ENCODE measurements at regions not wholly inside any gene's neighbourhood (a gene's known extent, or its start where the extent isn't known, plus 50 kb on each side); places are given as distances from the start of the nearest gene placed in this dataset.

GRCh38 chr3:83971666-83972065 is 987.1 kb upstream of the CADM2 start:
- H3K9me3 ChIP-seq (ENCODE audit: control insufficient read depth, insufficient read depth, low read depth, low read length) = no peaks in the 10 kb centered on the region
- no peak overlapping the region for H3K9ac ChIP-seq (ENCODE audit: insufficient read depth, low read length)
- H3K4me2 ChIP-seq (ENCODE audit: extremely low read depth, insufficient read depth, low read length) = no peak overlapping the region
- DNase-seq (ENCODE audit: low read depth in 2 of 2) = no peak
- no peaks in the 10 kb centered on the region for H3K4me1 ChIP-seq (ENCODE audit: control insufficient read depth, extremely low read depth, insufficient read depth, low read length)
- H3K27ac ChIP-seq (ENCODE audit: insufficient read depth, low read length) = no peak overlapping the region
- no peak overlapping the region for H2AFZ ChIP-seq (ENCODE audit: low read length)
- no peaks in the 10 kb centered on the region for H3K27me3 ChIP-seq (ENCODE audit: control insufficient read depth, insufficient read depth, low read length)
- no peaks in the 10 kb centered on the region for H3K36me3 ChIP-seq (ENCODE audit: control insufficient read depth, insufficient read depth, low read length)
- TF ChIP-seq EZH2 (IDR thresholded peaks at IDR 0.05; ENCODE audit: low read length, missing control alignments) = no peak
- TF ChIP-seq CTCF (conservative IDR thresholded peaks at IDR 0.05 in 1 of 2, IDR thresholded peaks at IDR 0.05 in 1 of 2; ENCODE audit: low read depth in 1 of 2, low read length in 2 of 2) = no peak
- H3K4me3 ChIP-seq (replicated peaks in 1 of 4; ENCODE audit: control extremely low read depth in 1 of 4, insufficient read depth in 1 of 4, low read depth in 3 of 4, low read length in 4 of 4) = no peak overlapping the region
- H3K79me2 ChIP-seq (ENCODE audit: control insufficient read depth, insufficient read depth, low read length) = no peaks in the 10 kb centered on the region
- H4K20me1 ChIP-seq (ENCODE audit: control insufficient read depth, extremely low read depth, insufficient read depth, low read length) = no peaks in the 10 kb centered on the region

GRCh38 chr3:84008623-84009022 is 950.2 kb upstream of the CADM2 start:
- Histone ChIP-seq H4K20me1 (ENCODE audit: control insufficient read depth, extremely low read depth, insufficient read depth, low read length) (no peaks in the 10 kb centered on the region), H3K36me3 (ENCODE audit: control insufficient read depth, insufficient read depth, low read length) (no peaks in the 10 kb centered on the region), H3K27ac (ENCODE audit: insufficient read depth, low read length) (no peak overlapping the region), H3K79me2 (ENCODE audit: control insufficient read depth, insufficient read depth, low read length) (no peaks in the 10 kb centered on the region), H3K4me1 (ENCODE audit: control insufficient read depth, extremely low read depth, insufficient read depth, low read length) (no peaks in the 10 kb centered on the region), H3K27me3 (ENCODE audit: control insufficient read depth, insufficient read depth, low read length) (no peaks in the 10 kb centered on the region), H3K4me3 (replicated peaks in 1 of 4; ENCODE audit: control extremely low read depth in 1 of 4, insufficient read depth in 1 of 4, low read depth in 3 of 4, low read length in 4 of 4) (no peak overlapping the region), H3K9ac (ENCODE audit: insufficient read depth, low read length) (no peak overlapping the region), H3K4me2 (ENCODE audit: extremely low read depth, insufficient read depth, low read length) (no peak overlapping the region), H2AFZ (ENCODE audit: low read length) (no peak overlapping the region), H3K9me3 (ENCODE audit: control insufficient read depth, insufficient read depth, low read depth, low read length) (no peaks in the 10 kb centered on the region)
- peak in 1 of 2 donors; percentile 12 for DNase-seq (ENCODE audit: low read depth in 2 of 2)
- TF ChIP-seq EZH2 (IDR thresholded peaks at IDR 0.05; ENCODE audit: low read length, missing control alignments) = no peak
- no peak for TF ChIP-seq CTCF (conservative IDR thresholded peaks at IDR 0.05 in 1 of 2, IDR thresholded peaks at IDR 0.05 in 1 of 2; ENCODE audit: low read depth in 1 of 2, low read length in 2 of 2)

GRCh38 chr3:84023842-84024241 is 934.9 kb upstream of the CADM2 start:
- H3K27me3 ChIP-seq (ENCODE audit: control insufficient read depth, insufficient read depth, low read length) = no peaks in the 10 kb centered on the region
- no peaks in the 10 kb centered on the region for H4K20me1 ChIP-seq (ENCODE audit: control insufficient read depth, extremely low read depth, insufficient read depth, low read length)
- no peak overlapping the region for H3K9ac ChIP-seq (ENCODE audit: insufficient read depth, low read length)
- no peak overlapping the region for H3K4me2 ChIP-seq (ENCODE audit: extremely low read depth, insufficient read depth, low read length)
- H2AFZ ChIP-seq (ENCODE audit: low read length) = no peak overlapping the region
- no peak overlapping the region for H3K4me3 ChIP-seq (replicated peaks in 1 of 4; ENCODE audit: control extremely low read depth in 1 of 4, insufficient read depth in 1 of 4, low read depth in 3 of 4, low read length in 4 of 4)
- no peaks in the 10 kb centered on the region for H3K36me3 ChIP-seq (ENCODE audit: control insufficient read depth, insufficient read depth, low read length)
- no peak overlapping the region for H3K27ac ChIP-seq (ENCODE audit: insufficient read depth, low read length)
- no peaks in the 10 kb centered on the region for H3K9me3 ChIP-seq (ENCODE audit: control insufficient read depth, insufficient read depth, low read depth, low read length)
- no peak for DNase-seq (ENCODE audit: low read depth in 2 of 2)
- no peaks in the 10 kb centered on the region for H3K4me1 ChIP-seq (ENCODE audit: control insufficient read depth, extremely low read depth, insufficient read depth, low read length)
- TF ChIP-seq CTCF (conservative IDR thresholded peaks at IDR 0.05 in 1 of 2, IDR thresholded peaks at IDR 0.05 in 1 of 2; ENCODE audit: low read depth in 1 of 2, low read length in 2 of 2) (no peak), EZH2 (IDR thresholded peaks at IDR 0.05; ENCODE audit: low read length, missing control alignments) (no peak)
- H3K79me2 ChIP-seq (ENCODE audit: control insufficient read depth, insufficient read depth, low read length) = no peaks in the 10 kb centered on the region

Data from fibroblast of lung (primary cell).